ENCODE measurements at regions not wholly inside any gene's neighbourhood (a gene's known extent, or its start where the extent isn't known, plus 50 kb on each side); places are given as distances from the start of the nearest gene placed in this dataset.
"Not testable (repeated sequence)": the region's sequence is repeated elsewhere in the genome, so short reads cannot be mapped to it uniquely, and the experiment has no call there.

GRCh38 chr7:53476566-53476965 lies 441.1 kb downstream of the POM121L12 start:
- H3K9me3 ChIP-seq = peaks cover 0 to 4% (median 0%) of the 10 kb centered on the region in 4 donors
- H3K27me3 ChIP-seq = no peaks in the 10 kb centered on the region
- H3K36me3 ChIP-seq = no peaks in the 10 kb centered on the region
- TF ChIP-seq CTCF (IDR thresholded peaks at IDR 0.05) (no peak), POLR2A (IDR thresholded peaks at IDR 0.05) (no peak), POLR2AphosphoS5 (IDR thresholded peaks at IDR 0.05) (no peak), EP300 (IDR thresholded peaks at IDR 0.05) (no peak)
- ATAC-seq (ENCODE audit: low FRiP score in 2 of 2) = no peak
- no peak overlapping the region for H3K27ac ChIP-seq
- no peak overlapping the region for H3K4me3 ChIP-seq
- no peak for DNase-seq
- WGBS, 2 donors = 88 to 95% methylated on average over 3 of the region's 3 CpGs
- no peaks in the 10 kb centered on the region for H3K4me1 ChIP-seq

- no peaks in the 10 kb centered on the region for H3K36me3 ChIP-seq
- H3K4me3 ChIP-seq = no peak overlapping the region
- H3K9me3 ChIP-seq = no peaks in the 10 kb centered on the region
- ATAC-seq (ENCODE audit: low FRiP score in 2 of 2) = no peak
- H3K27me3 ChIP-seq = no peaks in the 10 kb centered on the region
- 66 to 77% methylated on average over 6 of the region's 6 CpGs for WGBS, 2 donors
- no peak for DNase-seq
- H3K4me1 ChIP-seq = no peaks in the 10 kb centered on the region
- H3K27ac ChIP-seq = no peak overlapping the region
- TF ChIP-seq CTCF (IDR thresholded peaks at IDR 0.05) (no peak), POLR2AphosphoS5 (IDR thresholded peaks at IDR 0.05) (no peak), POLR2A (IDR thresholded peaks at IDR 0.05) (no peak), EP300 (IDR thresholded peaks at IDR 0.05) (no peak)
Observed at GRCh38 chr7:53485354-53485753, 449.9 kb downstream of the POM121L12 start.

- Histone ChIP-seq H3K4me1 (no peaks in the 10 kb centered on the region), H3K27me3 (no peaks in the 10 kb centered on the region), H3K27ac (no peak overlapping the region), H3K36me3 (no peaks in the 10 kb centered on the region), H3K4me3 (no peak overlapping the region), H3K9me3 (peaks cover 0 to 7% (median 0%) of the 10 kb centered on the region in 4 donors)
- TF ChIP-seq POLR2AphosphoS5 (IDR thresholded peaks at IDR 0.05) (no peak), POLR2A (IDR thresholded peaks at IDR 0.05) (no peak), CTCF (IDR thresholded peaks at IDR 0.05) (no peak), EP300 (IDR thresholded peaks at IDR 0.05) (no peak)
- no peak for DNase-seq
- no peak for ATAC-seq (ENCODE audit: low FRiP score in 2 of 2)
- WGBS, 2 donors = 92 to 95% methylated on average over 6 of the region's 6 CpGs
Observed at GRCh38 chr7:53491051-53491450, 455.6 kb downstream of the POM121L12 start.

GRCh38 chr7:53495181-53495580 lies 459.7 kb downstream of the POM121L12 start:
- not testable (repeated sequence) for H3K36me3 ChIP-seq; ATAC-seq (ENCODE audit: low FRiP score in 2 of 2)
- WGBS, 2 donors = 89% methylated on average over 20 of the region's 20 CpGs; no CpG with 5 or more reads in 1 of the 2 donors

GRCh38 chr7:53500076-53500475 lies 464.6 kb downstream of the POM121L12 start:
- no peaks in the 10 kb centered on the region for H3K4me1 ChIP-seq
- no peaks in the 10 kb centered on the region for H3K27me3 ChIP-seq
- 67 to 81% methylated on average over 1 of the region's 1 CpG for WGBS, 2 donors
- no peak for TF ChIP-seq EP300 (IDR thresholded peaks at IDR 0.05)
- no peak for TF ChIP-seq POLR2AphosphoS5 (IDR thresholded peaks at IDR 0.05)
- TF ChIP-seq POLR2A (IDR thresholded peaks at IDR 0.05) = no peak
- no peak for TF ChIP-seq CTCF (IDR thresholded peaks at IDR 0.05)
- H3K36me3 ChIP-seq = no peaks in the 10 kb centered on the region
- DNase-seq (no peak), ATAC-seq (ENCODE audit: low FRiP score in 2 of 2) (no peak)
- H3K4me3 ChIP-seq = no peak overlapping the region
- peaks cover 0 to 3% (median 0%) of the 10 kb centered on the region in 4 donors for H3K9me3 ChIP-seq
- no peak overlapping the region for H3K27ac ChIP-seq

More at GRCh38 chr7:53495181-53495580, 459.7 kb downstream of the POM121L12 start:
- DNase-seq = peak in 1 of 2 donors; percentile 61
- H3K27me3 ChIP-seq, H3K27ac ChIP-seq, H3K4me1 ChIP-seq, H3K4me3 ChIP-seq, H3K9me3 ChIP-seq: not testable (repeated sequence)
